ENCODE measurements at regions not wholly inside any gene's neighbourhood (a gene's known extent, or its start where the extent isn't known, plus 50 kb on each side); places are given as distances from the start of the nearest gene placed in this dataset.

GRCh38 chr1:164950541-164950986 lies 391.6 kb downstream of the PBX1 start:
- no peak for FAIRE-seq
- dilution Hi-C loops (cut with MboI; ENCODE audit: extremely low pct_ligation_motif_present, low sequenced_read_pairs) = no loop called here
- Histone ChIP-seq H4K20me1 (replicated peaks; ENCODE audit: control insufficient read depth, extremely low read depth, insufficient read depth, low read length) (no peaks in the 10 kb centered on the region), H3K9ac (replicated peaks; ENCODE audit: extremely low read depth, insufficient read depth, low read length) (no peak overlapping the region), H3K4me1 (ENCODE audit: control insufficient read depth, extremely low read depth, insufficient read depth, low read length) (no peaks in the 10 kb centered on the region), H3K9me3 (replicated peaks; ENCODE audit: control insufficient read depth, insufficient read depth, low read length) (no peaks in the 10 kb centered on the region), H3K9me1 (replicated peaks; ENCODE audit: control insufficient read depth, extremely low read depth, insufficient read depth, low read length) (no peaks in the 10 kb centered on the region), H3K4me2 (ENCODE audit: insufficient read depth, low read length) (no peak overlapping the region), H3K27ac (ENCODE audit: insufficient read depth, low read depth, low read length) (no peak overlapping the region), H3K27me3 (ENCODE audit: control insufficient read depth in 2 of 2, insufficient read depth in 2 of 2, low read length in 2 of 2) (no peaks in the 10 kb centered on the region), H2AFZ (ENCODE audit: low read depth, low read length) (no peak overlapping the region), H3K4me3 (replicated peaks in 1 of 3; ENCODE audit: insufficient read depth in 1 of 3, low read depth in 1 of 3, low read length in 3 of 3) (no peak overlapping the region), H3K79me2 (ENCODE audit: control insufficient read depth, insufficient read depth, low read length) (no peaks in the 10 kb centered on the region), H3K36me3 (ENCODE audit: control insufficient read depth in 2 of 2, extremely low read depth in 1 of 2, insufficient read depth in 2 of 2, low read length in 2 of 2) (no peaks in the 10 kb centered on the region)
- TF ChIP-seq GATA2 (IDR thresholded peaks at IDR 0.05; ENCODE audit: insufficient read depth, insufficient read length, low read depth, low read length) = no peak
- no peak for TF ChIP-seq JUN (IDR thresholded peaks at IDR 0.05; ENCODE audit: borderline replicate concordance, insufficient read depth, insufficient read length, low read depth)
- TF ChIP-seq CTCF (IDR thresholded peaks at IDR 0.05; ENCODE audit: extremely low read depth in 1 of 2, insufficient read depth in 1 of 2, low read depth in 1 of 2, low read length in 2 of 2) = no peak
- TF ChIP-seq POLR2A (IDR thresholded peaks at IDR 0.05; ENCODE audit: low read depth, low read length) = no peak
- TF ChIP-seq EZH2 (IDR thresholded peaks at IDR 0.05; ENCODE audit: borderline replicate concordance, low read depth, low read length, severe bottlenecking) = no peak
- TF ChIP-seq POLR2AphosphoS5 (IDR thresholded peaks at IDR 0.05; ENCODE audit: insufficient read depth, low read depth, low read length) = no peak
- no peak for TF ChIP-seq MAX (IDR thresholded peaks at IDR 0.05; ENCODE audit: insufficient read depth, insufficient read length)
- TF ChIP-seq FOS (IDR thresholded peaks at IDR 0.05; ENCODE audit: borderline replicate concordance, insufficient read depth, low read length) = no peak
- TF ChIP-seq MYC (IDR thresholded peaks at IDR 0.05; ENCODE audit: low read depth, low read length) = no peak
- intact Hi-C loops (cut with micrococcal nuclease) = no loop called here
- DNase-seq (ENCODE audit: low read depth, low spot score) = no peak
- ChIA-PET POLR2A (no interaction called here), CTCF (no interaction called here)
- BruUV-seq (replicated peaks) = no TSS peak

All from endothelial cell of umbilical vein (primary cell).